ENCODE measurements at regions not wholly inside any gene's neighbourhood (a gene's known extent, or its start where the extent isn't known, plus 50 kb on each side); places are given as distances from the start of the nearest gene placed in this dataset.

DNA sequence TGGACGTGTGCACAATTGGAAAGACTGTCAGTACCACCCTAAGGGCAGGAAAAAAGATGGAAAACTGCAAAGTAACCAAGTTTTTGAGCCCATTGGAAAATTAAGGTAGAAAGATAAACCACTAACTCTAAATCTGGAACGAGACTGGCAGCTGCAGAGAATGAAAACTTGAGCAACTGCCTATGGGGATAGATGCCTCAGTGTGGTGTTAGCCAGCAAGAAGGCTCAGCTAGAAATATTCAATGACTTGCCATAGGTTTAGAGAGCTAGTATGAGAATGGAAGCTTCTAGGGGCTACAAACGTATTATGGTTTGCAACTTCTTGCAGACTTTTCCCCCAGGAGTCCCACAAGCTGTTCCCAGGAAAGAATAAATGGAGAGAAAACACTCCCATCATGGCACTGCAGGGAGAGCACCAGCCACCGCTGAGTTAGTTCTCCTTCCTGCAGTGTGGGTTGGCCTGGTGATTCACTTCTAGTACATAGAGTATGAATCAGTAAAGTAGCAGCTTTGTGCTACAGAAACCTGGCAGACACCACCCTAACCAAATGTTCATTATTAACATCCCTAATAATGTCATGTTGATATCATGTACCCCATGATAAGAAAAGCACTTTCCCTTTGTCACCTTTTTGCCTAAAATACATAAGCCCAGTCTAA is 372.4 kb upstream of the VWC2 start:
- Histone ChIP-seq H3K27me3 (ENCODE audit: insufficient read depth, low read length, poor library complexity) (no peaks in the 10 kb centered on the region), H3K27ac (ENCODE audit: low read depth, low read length) (no peak overlapping the region), H2AK5ac (ENCODE audit: low read length) (no peak overlapping the region)

DNA sequence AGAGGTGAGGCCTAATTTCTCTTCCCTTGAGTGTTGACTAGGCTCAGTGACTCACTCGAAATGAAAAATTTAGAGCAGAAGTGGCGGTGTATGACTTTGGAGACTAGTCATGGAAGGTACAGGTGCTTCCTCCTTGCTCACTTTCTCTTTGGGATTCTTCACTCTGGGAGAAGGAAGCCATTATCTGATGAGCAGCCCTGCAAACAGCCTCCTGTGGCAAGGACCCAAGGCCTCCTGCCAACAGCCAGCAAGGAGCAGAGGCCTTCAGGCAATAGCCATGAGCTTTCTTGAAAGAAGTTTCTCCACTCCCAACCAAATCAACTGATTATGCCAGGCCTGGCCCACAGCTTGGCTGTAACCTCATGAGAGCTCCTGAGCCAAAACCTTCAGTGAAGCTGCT is 369.6 kb upstream of the VWC2 start:
- Histone ChIP-seq H3K27me3 (ENCODE audit: insufficient read depth, low read length, poor library complexity) (no peaks in the 10 kb centered on the region), H3K79me1 (ENCODE audit: low read length) (no peaks in the 10 kb centered on the region), H3K18ac (ENCODE audit: low read length) (no peak overlapping the region), H4K8ac (ENCODE audit: low read depth, low read length) (no peak overlapping the region), H2BK15ac (replicated peaks; ENCODE audit: low read depth) (no peak overlapping the region), H3K23ac (ENCODE audit: low read length) (no peak overlapping the region), H3K36me3 (ENCODE audit: control insufficient read depth, insufficient read depth, low read length) (no peaks in the 10 kb centered on the region), H2AK5ac (ENCODE audit: low read length) (no peak overlapping the region), H4K5ac (ENCODE audit: low read length) (no peak overlapping the region), H3K4ac (ENCODE audit: low read depth, low read length) (no peak overlapping the region), H3K4me1 (ENCODE audit: control insufficient read depth, low read depth, low read length) (no peaks in the 10 kb centered on the region), H3K79me2 (ENCODE audit: control insufficient read depth, insufficient read depth, low read length) (no peaks in the 10 kb centered on the region), H3K27ac (ENCODE audit: low read depth, low read length) (no peak overlapping the region), H3K9ac (ENCODE audit: low read length) (no peak overlapping the region), H2BK5ac (ENCODE audit: low read length) (no peak overlapping the region), H3K4me3 (ENCODE audit: low read length) (no peak overlapping the region), H2BK120ac (ENCODE audit: low read depth, low read length) (no peak overlapping the region), H3K4me2 (ENCODE audit: low read length) (no peak overlapping the region), H3K56ac (ENCODE audit: low read length) (no peak overlapping the region)
- no CpG with 5 or more reads among the region's 2 CpGs for WGBS (ENCODE audit: extremely low coverage, insufficient coverage, low lambda C conversion rate)
- DNase-seq: no peak

More for the DNA sequence above, 372.4 kb upstream of the VWC2 start:
- H3K56ac ChIP-seq (ENCODE audit: low read length): no peak overlapping the region
- H3K79me2 ChIP-seq (ENCODE audit: control insufficient read depth, insufficient read depth, low read length): no peaks in the 10 kb centered on the region
- no peak for DNase-seq
- H2BK15ac ChIP-seq (replicated peaks; ENCODE audit: low read depth): no peak overlapping the region
- H3K36me3 ChIP-seq (ENCODE audit: control insufficient read depth, insufficient read depth, low read length): no peaks in the 10 kb centered on the region
- no peak overlapping the region for H2BK5ac ChIP-seq (ENCODE audit: low read length)
- H3K4me1 ChIP-seq (ENCODE audit: control insufficient read depth, low read depth, low read length): no peaks in the 10 kb centered on the region
- H4K5ac ChIP-seq (ENCODE audit: low read length): no peak overlapping the region
- no peak overlapping the region for H3K4me2 ChIP-seq (ENCODE audit: low read length)
- no peak overlapping the region for H3K4me3 ChIP-seq (ENCODE audit: low read length)
- H3K9ac ChIP-seq (ENCODE audit: low read length): no peak overlapping the region
- no peak overlapping the region for H4K8ac ChIP-seq (ENCODE audit: low read depth, low read length)
- H3K4ac ChIP-seq (ENCODE audit: low read depth, low read length): no peak overlapping the region
- no peak overlapping the region for H2BK120ac ChIP-seq (ENCODE audit: low read depth, low read length)
- H3K18ac ChIP-seq (ENCODE audit: low read length): no peak overlapping the region
- H3K79me1 ChIP-seq (ENCODE audit: low read length): no peaks in the 10 kb centered on the region
- no peak overlapping the region for H3K23ac ChIP-seq (ENCODE audit: low read length)
- no CpG with 5 or more reads among the region's 4 CpGs for WGBS (ENCODE audit: extremely low coverage, insufficient coverage, low lambda C conversion rate)

DNA sequence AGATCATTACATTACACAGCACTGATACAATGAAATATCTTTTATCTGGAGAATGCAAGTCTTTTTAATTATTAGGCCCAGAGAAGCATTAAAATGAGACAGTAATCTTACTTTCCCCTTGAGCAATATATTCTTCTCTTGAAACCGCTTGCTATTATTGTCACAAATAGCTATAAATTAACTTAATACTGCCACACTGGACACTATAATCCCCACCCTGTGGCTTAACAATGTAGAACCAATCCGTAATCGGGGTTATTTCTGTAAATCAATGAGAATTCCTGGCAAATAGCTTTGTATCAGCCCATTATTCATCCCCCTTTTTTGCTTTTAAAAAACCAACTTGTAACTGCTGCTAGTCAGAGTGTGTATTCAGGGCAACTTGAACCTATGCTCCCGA is 366.2 kb upstream of the VWC2 start:
- Histone ChIP-seq H2BK120ac (ENCODE audit: low read depth, low read length) (no peak overlapping the region), H4K5ac (ENCODE audit: low read length) (no peak overlapping the region), H2BK5ac (ENCODE audit: low read length) (no peak overlapping the region), H3K18ac (ENCODE audit: low read length) (no peak overlapping the region), H2BK15ac (replicated peaks; ENCODE audit: low read depth) (no peak overlapping the region), H4K8ac (ENCODE audit: low read depth, low read length) (no peak overlapping the region), H3K79me1 (ENCODE audit: low read length) (no peaks in the 10 kb centered on the region), H3K36me3 (ENCODE audit: control insufficient read depth, insufficient read depth, low read length) (no peaks in the 10 kb centered on the region), H3K79me2 (ENCODE audit: control insufficient read depth, insufficient read depth, low read length) (no peaks in the 10 kb centered on the region), H2AK5ac (ENCODE audit: low read length) (no peak overlapping the region), H3K23ac (ENCODE audit: low read length) (no peak overlapping the region), H3K9ac (ENCODE audit: low read length) (no peak overlapping the region), H3K56ac (ENCODE audit: low read length) (no peak overlapping the region), H3K4me2 (ENCODE audit: low read length) (no peak overlapping the region), H3K4me1 (ENCODE audit: control insufficient read depth, low read depth, low read length) (no peaks in the 10 kb centered on the region), H3K4me3 (ENCODE audit: low read length) (no peak overlapping the region), H3K27me3 (ENCODE audit: insufficient read depth, low read length, poor library complexity) (no peaks in the 10 kb centered on the region), H3K27ac (ENCODE audit: low read depth, low read length) (no peak overlapping the region), H3K4ac (ENCODE audit: low read depth, low read length) (no peak overlapping the region)
- no peak for DNase-seq
- WGBS (ENCODE audit: extremely low coverage, insufficient coverage, low lambda C conversion rate): no CpG with 5 or more reads among the region's 4 CpGs

DNA sequence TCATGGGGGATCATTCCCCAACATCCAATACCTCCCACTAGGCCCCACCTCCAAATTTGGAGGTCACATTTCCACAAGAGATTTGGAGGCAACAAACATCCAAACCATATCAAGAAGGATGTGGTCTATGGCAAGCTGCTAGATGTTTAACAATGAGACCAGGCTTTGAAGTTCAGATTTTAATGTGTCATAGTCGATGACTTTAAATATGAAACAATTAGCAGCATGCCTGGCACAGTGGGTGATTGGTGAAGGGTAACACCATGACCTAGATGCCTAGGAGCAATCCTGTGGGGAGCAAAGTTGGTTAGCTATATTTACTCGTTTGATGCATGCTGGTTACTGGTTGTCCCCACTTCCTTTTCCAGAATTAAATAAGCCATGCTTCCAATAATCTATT is 356.4 kb upstream of the VWC2 start:
- Histone ChIP-seq H3K79me1 (ENCODE audit: low read length) (no peaks in the 10 kb centered on the region), H2BK15ac (replicated peaks; ENCODE audit: low read depth) (no peak overlapping the region), H3K27me3 (ENCODE audit: insufficient read depth, low read length, poor library complexity) (no peaks in the 10 kb centered on the region), H3K4me3 (ENCODE audit: low read length) (no peak overlapping the region), H3K4ac (ENCODE audit: low read depth, low read length) (no peak overlapping the region), H4K8ac (ENCODE audit: low read depth, low read length) (no peak overlapping the region), H3K79me2 (ENCODE audit: control insufficient read depth, insufficient read depth, low read length) (no peaks in the 10 kb centered on the region), H3K18ac (ENCODE audit: low read length) (no peak overlapping the region), H4K5ac (ENCODE audit: low read length) (no peak overlapping the region), H3K4me1 (ENCODE audit: control insufficient read depth, low read depth, low read length) (no peaks in the 10 kb centered on the region), H2AK5ac (ENCODE audit: low read length) (no peak overlapping the region), H3K4me2 (ENCODE audit: low read length) (no peak overlapping the region), H2BK5ac (ENCODE audit: low read length) (no peak overlapping the region), H3K56ac (ENCODE audit: low read length) (no peak overlapping the region), H3K9ac (ENCODE audit: low read length) (no peak overlapping the region), H3K23ac (ENCODE audit: low read length) (no peak overlapping the region), H2BK120ac (ENCODE audit: low read depth, low read length) (no peak overlapping the region), H3K36me3 (ENCODE audit: control insufficient read depth, insufficient read depth, low read length) (no peaks in the 10 kb centered on the region), H3K27ac (ENCODE audit: low read depth, low read length) (no peak overlapping the region)
- WGBS (ENCODE audit: extremely low coverage, insufficient coverage, low lambda C conversion rate): no CpG with 5 or more reads among the region's 2 CpGs
- no peak for DNase-seq

DNA sequence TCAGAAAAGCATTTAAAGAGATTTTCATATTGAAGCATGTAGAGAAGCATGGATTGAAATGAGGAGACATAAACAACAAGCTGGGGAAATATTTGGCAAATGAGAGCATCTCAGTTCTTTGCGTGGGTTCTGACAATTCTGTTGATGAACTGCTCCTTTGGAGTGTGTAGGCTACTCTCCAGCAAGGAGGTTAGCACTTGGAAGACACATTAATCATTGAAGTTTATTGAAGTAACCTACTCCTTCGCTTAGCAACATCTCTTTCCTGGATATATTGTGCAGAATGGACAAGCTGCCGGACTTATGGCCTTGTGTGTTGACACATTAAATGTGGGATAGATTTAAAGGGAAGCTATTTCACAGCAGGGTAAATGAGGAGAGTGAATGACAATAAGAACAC is 354.5 kb upstream of the VWC2 start:
- H2BK120ac ChIP-seq (ENCODE audit: low read depth, low read length): no peak overlapping the region
- H4K5ac ChIP-seq (ENCODE audit: low read length): no peak overlapping the region
- no peak overlapping the region for H3K9ac ChIP-seq (ENCODE audit: low read length)
- H3K4me1 ChIP-seq (ENCODE audit: control insufficient read depth, low read depth, low read length): no peaks in the 10 kb centered on the region
- H3K79me1 ChIP-seq (ENCODE audit: low read length): no peaks in the 10 kb centered on the region
- no peak overlapping the region for H3K18ac ChIP-seq (ENCODE audit: low read length)
- H2AK5ac ChIP-seq (ENCODE audit: low read length): no peak overlapping the region
- no peak overlapping the region for H2BK15ac ChIP-seq (replicated peaks; ENCODE audit: low read depth)
- WGBS (ENCODE audit: extremely low coverage, insufficient coverage, low lambda C conversion rate): no CpG with 5 or more reads among the region's 3 CpGs
- H3K27ac ChIP-seq (ENCODE audit: low read depth, low read length): no peak overlapping the region
- H3K4me3 ChIP-seq (ENCODE audit: low read length): no peak overlapping the region
- DNase-seq: no peak
- no peak overlapping the region for H2BK5ac ChIP-seq (ENCODE audit: low read length)
- H3K4ac ChIP-seq (ENCODE audit: low read depth, low read length): no peak overlapping the region
- no peak overlapping the region for H3K4me2 ChIP-seq (ENCODE audit: low read length)
- no peaks in the 10 kb centered on the region for H3K27me3 ChIP-seq (ENCODE audit: insufficient read depth, low read length, poor library complexity)
- H4K8ac ChIP-seq (ENCODE audit: low read depth, low read length): no peak overlapping the region
- no peak overlapping the region for H3K56ac ChIP-seq (ENCODE audit: low read length)
- H3K36me3 ChIP-seq (ENCODE audit: control insufficient read depth, insufficient read depth, low read length): no peaks in the 10 kb centered on the region
- H3K23ac ChIP-seq (ENCODE audit: low read length): no peak overlapping the region
- no peaks in the 10 kb centered on the region for H3K79me2 ChIP-seq (ENCODE audit: control insufficient read depth, insufficient read depth, low read length)

DNA sequence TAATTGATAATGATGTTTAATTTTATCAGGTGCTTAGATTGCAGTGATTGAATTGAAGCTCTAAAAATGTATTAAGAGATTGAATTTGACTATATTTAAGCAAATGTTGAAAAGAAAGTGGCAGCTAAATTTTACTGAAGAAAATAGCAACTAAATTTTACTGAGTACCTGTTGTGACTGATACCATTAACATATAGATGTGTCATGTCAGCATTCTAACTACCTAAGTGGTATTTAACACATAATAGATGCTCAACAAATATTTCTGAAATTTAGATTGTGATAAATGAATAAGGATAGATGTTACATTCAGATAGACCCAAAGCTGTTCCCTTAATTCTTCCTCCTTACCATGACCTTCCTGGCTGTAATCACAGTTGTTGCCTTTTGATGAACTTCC is 350.9 kb upstream of the VWC2 start:
- no peak overlapping the region for H4K8ac ChIP-seq (ENCODE audit: low read depth, low read length)
- H3K4me3 ChIP-seq (ENCODE audit: low read length): no peak overlapping the region
- no peaks in the 10 kb centered on the region for H3K79me2 ChIP-seq (ENCODE audit: control insufficient read depth, insufficient read depth, low read length)
- no peaks in the 10 kb centered on the region for H3K4me1 ChIP-seq (ENCODE audit: control insufficient read depth, low read depth, low read length)
- no peak overlapping the region for H2BK15ac ChIP-seq (replicated peaks; ENCODE audit: low read depth)
- H3K23ac ChIP-seq (ENCODE audit: low read length): no peak overlapping the region
- H2BK5ac ChIP-seq (ENCODE audit: low read length): no peak overlapping the region
- H2BK120ac ChIP-seq (ENCODE audit: low read depth, low read length): no peak overlapping the region
- no peak overlapping the region for H3K4ac ChIP-seq (ENCODE audit: low read depth, low read length)
- DNase-seq: no peak
- no peak overlapping the region for H3K27ac ChIP-seq (ENCODE audit: low read depth, low read length)
- no peak overlapping the region for H3K18ac ChIP-seq (ENCODE audit: low read length)
- no peaks in the 10 kb centered on the region for H3K27me3 ChIP-seq (ENCODE audit: insufficient read depth, low read length, poor library complexity)
- H3K79me1 ChIP-seq (ENCODE audit: low read length): no peaks in the 10 kb centered on the region
- H3K9ac ChIP-seq (ENCODE audit: low read length): no peak overlapping the region
- no peak overlapping the region for H4K5ac ChIP-seq (ENCODE audit: low read length)
- no peaks in the 10 kb centered on the region for H3K36me3 ChIP-seq (ENCODE audit: control insufficient read depth, insufficient read depth, low read length)
- H3K4me2 ChIP-seq (ENCODE audit: low read length): no peak overlapping the region
- no peak overlapping the region for H2AK5ac ChIP-seq (ENCODE audit: low read length)
- H3K56ac ChIP-seq (ENCODE audit: low read length): no peak overlapping the region

Measured in mesendoderm (in vitro differentiated cells).